ENCODE measurements at regions not wholly inside any gene's neighbourhood (a gene's known extent, or its start where the extent isn't known, plus 50 kb on each side); places are given as distances from the start of the nearest gene placed in this dataset.

DNA sequence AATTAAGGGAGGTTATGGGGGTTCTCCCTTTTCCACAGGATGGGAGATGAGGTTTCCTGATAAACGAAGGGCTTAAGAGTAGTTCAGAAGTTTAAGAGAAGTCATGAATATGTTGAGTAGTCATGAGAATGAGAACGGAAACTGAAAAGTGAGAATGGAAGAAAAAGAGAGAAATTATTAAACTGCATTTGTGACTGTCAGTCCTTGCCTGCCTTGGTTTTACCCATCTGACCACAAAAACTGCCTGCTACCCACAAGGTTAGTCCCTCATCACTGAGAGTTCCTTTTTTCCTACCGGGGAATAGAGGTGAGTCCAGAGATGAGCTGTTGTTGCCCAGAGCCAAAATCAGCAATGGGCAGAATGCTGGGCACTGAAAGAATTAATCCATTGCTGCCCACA is 174.1 kb upstream of the BET1 start:
- TF ChIP-seq CTCF (conservative IDR thresholded peaks at IDR 0.05; ENCODE audit: low read length), result no peak
- no peak overlapping the region for H3K4me3 ChIP-seq (ENCODE audit: low read length)
- DNase-seq (ENCODE audit: low read depth), result no peak

GRCh38 chr7:94179466-94179865 is 175.3 kb upstream of the BET1 start:
- DNase-seq (ENCODE audit: low read depth), result no peak
- TF ChIP-seq CTCF (conservative IDR thresholded peaks at IDR 0.05; ENCODE audit: low read length), result no peak
- H3K4me3 ChIP-seq (ENCODE audit: low read length), result no peak overlapping the region

DNA sequence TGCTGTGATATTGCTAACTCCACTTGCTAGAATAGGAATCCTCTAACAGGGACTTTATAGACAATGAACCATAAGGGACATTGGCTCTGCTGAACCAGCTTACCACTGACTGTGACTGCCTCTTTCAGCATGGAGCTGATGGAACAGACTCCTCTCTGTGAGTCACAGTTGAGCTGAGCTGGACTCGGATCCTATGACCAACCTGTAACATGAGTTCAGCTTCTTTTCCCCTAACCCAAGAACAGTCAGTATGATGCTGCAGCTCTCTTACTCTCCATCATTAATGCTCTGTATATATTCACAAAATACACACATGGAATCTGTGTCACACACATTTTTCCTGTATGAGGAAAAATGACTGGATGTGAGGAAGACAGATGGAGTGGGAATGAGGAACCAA is 177.9 kb upstream of the BET1 start:
- no peak for TF ChIP-seq CTCF (conservative IDR thresholded peaks at IDR 0.05; ENCODE audit: low read length)
- peak; percentile 77 for DNase-seq (ENCODE audit: low read depth)

GRCh38 chr7:94182721-94183120 is 178.6 kb upstream of the BET1 start:
- no peak overlapping the region for H3K4me3 ChIP-seq (ENCODE audit: low read length)
- TF ChIP-seq CTCF (conservative IDR thresholded peaks at IDR 0.05; ENCODE audit: low read length), result no peak
- peak; percentile 21 for DNase-seq (ENCODE audit: low read depth)

More for the DNA sequence above, 177.9 kb upstream of the BET1 start:
- H3K4me3 ChIP-seq (ENCODE audit: low read length), result no peak overlapping the region

- peak overlapping the region; percentile 19 for H3K4me3 ChIP-seq (ENCODE audit: low read length)
- DNase-seq (ENCODE audit: low read depth), result peak; percentile 100
- TF ChIP-seq CTCF (conservative IDR thresholded peaks at IDR 0.05; ENCODE audit: low read length), result peak; percentile 29
Measured at GRCh38 chr7:94183289-94183749, 179.2 kb upstream of the BET1 start.

GRCh38 chr7:94183891-94184290 is 179.7 kb upstream of the BET1 start:
- DNase-seq (ENCODE audit: low read depth), result no peak
- TF ChIP-seq CTCF (conservative IDR thresholded peaks at IDR 0.05; ENCODE audit: low read length), result no peak
- no peak overlapping the region for H3K4me3 ChIP-seq (ENCODE audit: low read length)

DNA sequence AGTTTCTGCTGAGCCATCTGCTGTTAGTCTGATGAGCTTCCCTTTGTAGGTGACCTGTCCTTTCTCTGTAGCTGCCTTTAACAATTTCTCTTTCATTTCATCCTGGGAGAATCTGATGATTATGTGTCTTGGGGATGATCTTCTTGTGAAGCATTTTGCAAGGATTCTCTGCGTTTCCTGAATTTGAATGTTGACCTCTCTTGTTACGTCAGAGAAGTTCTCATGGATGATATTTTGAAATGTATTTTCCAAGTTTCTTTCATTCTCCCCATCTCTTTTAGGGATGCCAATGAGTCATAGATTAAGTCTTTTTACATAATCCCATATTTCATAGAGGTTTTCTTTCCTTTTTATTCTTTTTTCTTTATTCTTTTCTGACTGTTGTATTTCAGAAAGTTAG is 184.2 kb upstream of the BET1 start:
- DNase-seq (ENCODE audit: low read depth), result peak; percentile 13
- no peak overlapping the region for H3K4me3 ChIP-seq (ENCODE audit: low read length)
- no peak for TF ChIP-seq CTCF (conservative IDR thresholded peaks at IDR 0.05; ENCODE audit: low read length)

Measured in AG10803 (cell line).